K562 (cell line): ENCODE measurements at regions not wholly inside any gene's neighbourhood (a gene's known extent, or its start where the extent isn't known, plus 50 kb on each side); places are given as distances from the start of the nearest gene placed in this dataset.

Experiments
- ATAC-seq: fragments of 200-7000 bp; cut with Tn5 transposase; 3 replicates; pipeline ENCODE4 v1.9.1; 2020; ENCODE audit warnings: moderate library complexity
- BruUV-seq: library from RNA; stranded (reverse); fragments of 400-500 nt; replicated peaks from 2 replicates; lab custom pipeline; 2021; lab: Mats Ljungman, UMichigan
- CTCF ChIA-PET: fragments of 300-600 bp; formaldehyde crosslinking; extraction: SDS; loops from one replicate; lab custom pipeline; 2021; ENCODE audit warnings: low intra/inter-chr PET ratio; lab: Yijun Ruan, JAX
- POLR2A ChIA-PET: fragments of 300-600, 350-650 bp; sonication (Branson Sonifier 250); formaldehyde crosslinking; extraction: SDS; loops from one replicate; lab custom pipeline; 2021; ENCODE audit warnings: antibody characterized with exemption, inconsistent platforms; lab: Yijun Ruan, JAX
- DNase-seq, 4 experiments: peaks; one replicate each; pipeline versions ENCODE4 v3.0.0 to v3.0.0-alpha.2; 2011 to 2018; ENCODE audit warnings: low spot score in 3 of 4, mixed read lengths in 3 of 4; ENCODE audit errors: extremely low read depth in 1 of 4
- FAIRE-seq: peaks from 2 replicates; lab custom pipeline; 2011; peaks lifted over from hg19 to GRCh38; lab: Jason Lieb, UNC
- H2AFZ ChIP-seq: 2 replicates; pipeline ENCODE4 v1.6.0; 2011; ENCODE audit warnings: low read depth, low read length, control low read depth, inconsistent platforms
- H3K27ac ChIP-seq: fragments of 200-600 bp; 3 replicates; pipeline ENCODE4 v1.8.0; 2011; ENCODE audit warnings: low read depth, mild to moderate bottlenecking, control low read depth, inconsistent platforms, low read length, moderate library complexity, mixed read lengths; ENCODE audit errors: extremely low read depth
- H3K27me3 ChIP-seq, 2 experiments: fragments of 300-600 bp in 1 of 2; 2 replicates in 1 of 2; 3 replicates in 1 of 2; pipeline versions ENCODE4 v1.6.0 to v1.8.0; 2011; ENCODE audit warnings: inconsistent platforms in 2 of 2, low read length in 2 of 2, mild to moderate bottlenecking in 1 of 2, mixed read lengths in 1 of 2, moderate library complexity in 1 of 2; ENCODE audit not compliant: control insufficient read depth in 2 of 2, insufficient read depth in 2 of 2
- H3K36me3 ChIP-seq: fragments of 300-600 bp; 3 replicates; pipeline ENCODE4 v1.8.0; 2011; ENCODE audit warnings: mild to moderate bottlenecking, low read length, inconsistent platforms; ENCODE audit not compliant: control insufficient read depth, insufficient read depth
- H3K4me1 ChIP-seq, 2 experiments: fragments of 200-600 bp in 1 of 2; replicated peaks in 1 of 2; 2 replicates in 1 of 2; 3 replicates in 1 of 2; pipeline versions ENCODE4 v1.5.1 to v1.8.0; 2011; ENCODE audit warnings: inconsistent platforms in 2 of 2, low read length in 2 of 2, mild to moderate bottlenecking in 1 of 2, mixed read lengths in 1 of 2, moderate library complexity in 1 of 2; ENCODE audit not compliant: control insufficient read depth in 2 of 2, insufficient read depth in 2 of 2
- H3K4me2 ChIP-seq: 2 replicates; pipeline ENCODE4 v1.6.1; 2011; ENCODE audit warnings: low read length, control low read depth, inconsistent platforms, mixed read lengths; ENCODE audit not compliant: insufficient read depth
- H3K4me3 ChIP-seq: fragments of 200-600 bp; sonication (generic), shearing (Covaris generic); 2 replicates; pipeline ENCODE4 v1.5.1; 2016; ENCODE audit warnings: control low read depth, inconsistent platforms
- H3K79me2 ChIP-seq: fragments of 200-600 bp; 3 replicates; pipeline ENCODE4 v1.8.0; 2011; ENCODE audit warnings: low read length, inconsistent platforms; ENCODE audit not compliant: control insufficient read depth, insufficient read depth
- H3K9ac ChIP-seq, 2 experiments: 2 replicates each; pipeline versions ENCODE4 v1.6.0 to v1.6.1; 2011; ENCODE audit warnings: low read depth in 2 of 2, low read length in 2 of 2, control low read depth in 1 of 2, inconsistent platforms in 1 of 2, mild to moderate bottlenecking in 1 of 2, mixed read lengths in 1 of 2; ENCODE audit not compliant: insufficient read depth in 1 of 2
- H3K9me1 ChIP-seq: one replicate; pipeline ENCODE4 v1.6.0; 2011; ENCODE audit warnings: inconsistent platforms, mild to moderate bottlenecking, low read length, moderate library complexity; ENCODE audit not compliant: control insufficient read depth, insufficient read depth
- H3K9me3 ChIP-seq: replicated peaks from 2 replicates; pipeline ENCODE4 v1.5.1; 2011; ENCODE audit warnings: low read depth, low read length, inconsistent platforms; ENCODE audit not compliant: control insufficient read depth, insufficient read depth
- H4K20me1 ChIP-seq: replicated peaks from 2 replicates; pipeline ENCODE4 v1.6.1; 2011; ENCODE audit warnings: low read length, inconsistent platforms, mixed read lengths; ENCODE audit not compliant: control insufficient read depth, insufficient read depth
- GMEB1 ChIP-seq: fragments of 250-450 bp; sonication (Bioruptor Pico); IDR thresholded peaks from 2 replicates; pipeline ENCODE4 v1.4.0; 2020; ENCODE audit warnings: mild to moderate bottlenecking
- PCBP2 ChIP-seq: fragments of 200-400 bp; formaldehyde crosslinking; IDR thresholded peaks from 2 replicates; pipeline ENCODE4 v1.6.1; 2018; ENCODE audit warnings: low read length, low read depth, mild to moderate bottlenecking, moderate library complexity; ENCODE audit not compliant: poor library complexity, severe bottlenecking
- ZC3H11A ChIP-seq: IDR thresholded peaks from 2 replicates; pipeline ENCODE4 v1.6.1; 2012; ENCODE audit warnings: low read depth, low read length, improper control_type of control experiment
- ZHX1 ChIP-seq: fragments of 150-350 bp; conservative IDR thresholded peaks from 2 replicates; pipeline ENCODE4 v1.6.1; 2014; ENCODE audit warnings: low read length
- ZNF511 ChIP-seq: sonication (generic); formaldehyde crosslinking; IDR thresholded peaks from 2 replicates; pipeline ENCODE4 v1.8.0; 2022; ENCODE audit warnings: mild to moderate bottlenecking, missing genetic modification reagents
- WGBS: fragments of 100-300 bp; shearing (Covaris generic); methylation state at CpG from one replicate; pipeline ENCODE4 v1.1.6; 2016; ENCODE audit warnings: low coverage, mixed read lengths; ENCODE audit not compliant: insufficient coverage; ENCODE audit errors: missing lambda C conversion rate; 5-methylcytosine and 5-hydroxymethylcytosine counted together
- in situ Hi-C: fragments of 300-500 bp; cut with MboI; formaldehyde crosslinking; loops from 4 replicates; pipeline ENCODE4 v1.15.0; 2018; ENCODE audit warnings: inconsistent platforms, mixed read lengths
- intact Hi-C: fragments of 100-400 bp; cut with micrococcal nuclease; formaldehyde crosslinking; loops from 2 replicates; pipeline ENCODE4 v1.14.2; 2022

- Histone ChIP-seq H4K20me1 (no peaks in the 10 kb centered on the region), H3K9me3 (no peaks in the 10 kb centered on the region; the same call in 1 of the 2 replicates), H3K4me1 (peaks cover 0 to 5% of the 10 kb centered on the region in 2 experiments; a peak in 2 of 5 replicates), H3K79me2 (no peaks in the 10 kb centered on the region), H2AFZ (no peak overlapping the region), H3K27me3 (peaks cover 7 to 27% of the 10 kb centered on the region in 2 experiments; a peak in 3 of 5 replicates), H3K4me2 (no peak overlapping the region), H3K9me1 (no peaks in the 10 kb centered on the region), H3K27ac (no peak overlapping the region), H3K4me3 (no peak overlapping the region), H3K36me3 (no peaks in the 10 kb centered on the region), H3K9ac (no peak overlapping the region)
- FAIRE-seq (no peak), ATAC-seq (no peak), DNase-seq (no peak)
- no TSS peak for BruUV-seq
- 9% methylated on average over 1 of the region's 2 CpGs for WGBS
- intact Hi-C loops, result no loop called here
- no peak for TF ChIP-seq ZHX1
- TF ChIP-seq ZC3H11A, result no peak
- no peak for TF ChIP-seq PCBP2
- TF ChIP-seq GMEB1 (CRISPR knock-in tag), result no peak
- no peak for TF ChIP-seq ZNF511 (CRISPR knock-in tag)
- in situ Hi-C loops, result no loop called here
- ChIA-PET CTCF (no interaction called here), POLR2A (interaction anchor here (0.7 kb wide), 1 partner anchor 54 kb away, joined by 3 read pairs; no protein-coding TSS in a partner anchor)
Measured at GRCh38 chr1:157219600-157219999, 81.4 kb upstream of the ETV3 start.
